Liver (tissue), 8 donors: ENCODE measurements at regions not wholly inside any gene's neighbourhood (a gene's known extent, or its start where the extent isn't known, plus 50 kb on each side); places are given as distances from the start of the nearest gene placed in this dataset.

Source experiments
- DNase-seq: peaks from one replicate; pipeline ENCODE4 v3.0.0-alpha.2; 2017; ENCODE audit warnings: low spot score
- H3K27ac ChIP-seq, 2 donors: one replicate each; pipeline ENCODE4 v1.7.0; 2013; ENCODE audit warnings: inconsistent platforms in 2 of 2, low read length in 2 of 2, control low read depth in 1 of 2, low read depth in 1 of 2, mild to moderate bottlenecking in 1 of 2
- H3K27me3 ChIP-seq, 4 donors: one replicate each; pipeline versions ENCODE4 v1.6.1 to v1.7.0; 2013; ENCODE audit warnings: low read length in 3 of 4, inconsistent platforms in 1 of 4, mild to moderate bottlenecking in 1 of 4, moderate library complexity in 1 of 4; ENCODE audit not compliant: control insufficient read depth in 4 of 4, insufficient read depth in 4 of 4
- H3K36me3 ChIP-seq, 4 donors: one replicate each; pipeline versions ENCODE4 v1.6.1 to v1.7.0; 2013; ENCODE audit warnings: low read length in 3 of 4, mild to moderate bottlenecking in 3 of 4, low read depth in 1 of 4, moderate library complexity in 1 of 4; ENCODE audit not compliant: control insufficient read depth in 4 of 4, insufficient read depth in 3 of 4
- H3K4me1 ChIP-seq, 4 donors: one replicate each; pipeline versions ENCODE4 v1.6.1 to v1.7.0; 2013; ENCODE audit warnings: low read length in 3 of 4, mild to moderate bottlenecking in 3 of 4, moderate library complexity in 1 of 4; ENCODE audit not compliant: control insufficient read depth in 4 of 4, insufficient read depth in 4 of 4
- H3K4me3 ChIP-seq, 3 donors: one replicate each; pipeline versions ENCODE4 v1.6.1 to v1.7.0; 2013; ENCODE audit warnings: low read length in 3 of 3, control low read depth in 1 of 3, low read depth in 1 of 3, mild to moderate bottlenecking in 1 of 3
- H3K9ac ChIP-seq, 2 donors: one replicate each; pipeline ENCODE4 v1.7.0; 2013; ENCODE audit warnings: low read length in 2 of 2, mild to moderate bottlenecking in 2 of 2, moderate library complexity in 2 of 2, control low read depth in 1 of 2, low read depth in 1 of 2
- H3K9me3 ChIP-seq, 4 donors: one replicate each; pipeline versions ENCODE4 v1.6.1 to v1.7.0; 2013; ENCODE audit warnings: low read length in 3 of 4; ENCODE audit not compliant: control insufficient read depth in 4 of 4
- EGR1 ChIP-seq, 2 donors: IDR thresholded peaks; 2 replicates each; pipeline ENCODE4 v1.6.1; 2016 to 2018; ENCODE audit warnings: antibody characterized with exemption in 2 of 2, low read depth in 2 of 2
- FOXA1 ChIP-seq: IDR thresholded peaks from 2 replicates; pipeline ENCODE4 v1.6.1; 2016; ENCODE audit warnings: antibody characterized with exemption
- FOXA2 ChIP-seq: IDR thresholded peaks from 2 replicates; pipeline ENCODE4 v1.6.1; 2016; ENCODE audit warnings: antibody characterized with exemption
- GABPA ChIP-seq, 2 donors: IDR thresholded peaks in 1 of 2; conservative IDR thresholded peaks in 1 of 2; 2 replicates each; pipeline ENCODE4 v1.6.1; 2016; ENCODE audit warnings: antibody characterized with exemption in 2 of 2, mild to moderate bottlenecking in 1 of 2, moderate library complexity in 1 of 2
- HNF4A ChIP-seq, 2 donors: conservative IDR thresholded peaks; 2 replicates each; pipeline ENCODE4 v1.6.1; 2016; ENCODE audit warnings: antibody characterized with exemption in 2 of 2, mild to moderate bottlenecking in 2 of 2
- JUND ChIP-seq, 2 donors: IDR thresholded peaks; 2 replicates each; pipeline ENCODE4 v1.6.1; 2016; ENCODE audit warnings: antibody characterized with exemption in 2 of 2
- RAD21 ChIP-seq, 2 donors: IDR thresholded peaks; 2 replicates each; pipeline ENCODE4 v1.6.1; 2016; ENCODE audit warnings: antibody characterized with exemption in 2 of 2, mild to moderate bottlenecking in 2 of 2
- RXRA ChIP-seq, 2 donors: IDR thresholded peaks; 2 replicates each; pipeline ENCODE4 v1.6.1; 2017 to 2018; ENCODE audit warnings: antibody characterized with exemption in 2 of 2, mild to moderate bottlenecking in 1 of 2
- TAF1 ChIP-seq: conservative IDR thresholded peaks from 2 replicates; pipeline ENCODE4 v1.6.1; 2016; ENCODE audit warnings: antibody characterized with exemption, mild to moderate bottlenecking
- YY1 ChIP-seq: IDR thresholded peaks from 2 replicates; pipeline ENCODE4 v1.6.1; 2016; ENCODE audit warnings: antibody characterized with exemption, mild to moderate bottlenecking
- WGBS: extraction: QIAGEN DNeasy Blood & Tissue Kit; methylation state at CpG from one replicate; pipeline ENCODE4 v1.1.7; 2013; 5-methylcytosine and 5-hydroxymethylcytosine counted together
- TF ChIP-seq, protein P1 (sequence below): fragments of 150-350 bp; IDR thresholded peaks from 2 replicates; pipeline ENCODE4 v1.5.1; 2017; ENCODE audit warnings: improper control_type of control experiment, low read depth, low read length; ENCODE audit not compliant: missing input control
- TF ChIP-seq, protein P2 (sequence below): IDR thresholded peaks from 2 replicates; pipeline ENCODE4 v1.6.1; 2016; ENCODE audit warnings: antibody characterized with exemption, mild to moderate bottlenecking
- TF ChIP-seq, protein P3 (sequence below): IDR thresholded peaks from 2 replicates; pipeline ENCODE4 v1.6.1; 2016; ENCODE audit warnings: antibody characterized with exemption
- TF ChIP-seq, protein P4 (sequence below): IDR thresholded peaks from 2 replicates; pipeline ENCODE4 v1.6.1; 2016; ENCODE audit warnings: antibody characterized with exemption
- donor health status: healthy.
- donor health status: healthy.
- donor health status: healthy.
- donor health status: healthy.
- donor health status: healthy.

DNA sequence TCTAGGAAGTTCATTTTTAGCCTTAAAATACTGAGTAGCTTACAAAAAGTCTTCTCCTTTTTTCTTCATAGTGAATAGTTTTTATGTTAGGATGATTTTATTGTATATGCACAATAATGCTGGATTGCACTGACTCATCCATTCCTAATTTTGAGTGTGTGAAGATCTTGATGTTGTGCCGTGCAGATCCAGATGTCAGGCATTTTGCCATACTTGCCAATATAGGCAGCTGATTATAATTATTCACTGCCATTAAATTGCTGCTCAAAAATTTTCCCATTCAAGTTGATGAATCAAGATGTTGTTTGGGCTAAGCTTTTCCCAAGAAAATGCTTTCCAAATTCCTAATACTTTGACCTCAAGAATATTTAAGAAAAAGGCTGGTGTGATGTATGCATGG is 218.3 kb downstream of the AHR start:
- Histone ChIP-seq H3K9me3 (no peaks in the 10 kb centered on the region), H3K4me3 (no peak overlapping the region), H3K27me3 (no peaks in the 10 kb centered on the region), H3K9ac (no peak overlapping the region), H3K27ac (no peak overlapping the region), H3K36me3 (no peaks in the 10 kb centered on the region), H3K4me1 (peaks cover 0 to 5% (median under 1%) of the 10 kb centered on the region in 4 donors)
- 89% methylated on average over 1 of the region's 1 CpG for WGBS
- TF ChIP-seq, protein P1, sequence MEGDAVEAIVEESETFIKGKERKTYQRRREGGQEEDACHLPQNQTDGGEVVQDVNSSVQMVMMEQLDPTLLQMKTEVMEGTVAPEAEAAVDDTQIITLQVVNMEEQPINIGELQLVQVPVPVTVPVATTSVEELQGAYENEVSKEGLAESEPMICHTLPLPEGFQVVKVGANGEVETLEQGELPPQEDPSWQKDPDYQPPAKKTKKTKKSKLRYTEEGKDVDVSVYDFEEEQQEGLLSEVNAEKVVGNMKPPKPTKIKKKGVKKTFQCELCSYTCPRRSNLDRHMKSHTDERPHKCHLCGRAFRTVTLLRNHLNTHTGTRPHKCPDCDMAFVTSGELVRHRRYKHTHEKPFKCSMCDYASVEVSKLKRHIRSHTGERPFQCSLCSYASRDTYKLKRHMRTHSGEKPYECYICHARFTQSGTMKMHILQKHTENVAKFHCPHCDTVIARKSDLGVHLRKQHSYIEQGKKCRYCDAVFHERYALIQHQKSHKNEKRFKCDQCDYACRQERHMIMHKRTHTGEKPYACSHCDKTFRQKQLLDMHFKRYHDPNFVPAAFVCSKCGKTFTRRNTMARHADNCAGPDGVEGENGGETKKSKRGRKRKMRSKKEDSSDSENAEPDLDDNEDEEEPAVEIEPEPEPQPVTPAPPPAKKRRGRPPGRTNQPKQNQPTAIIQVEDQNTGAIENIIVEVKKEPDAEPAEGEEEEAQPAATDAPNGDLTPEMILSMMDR, result no peak
- TF ChIP-seq RAD21 (IDR thresholded peaks at IDR 0.05), result no peak
- no peak for TF ChIP-seq TAF1
- no peak for TF ChIP-seq RXRA (IDR thresholded peaks at IDR 0.05)
- TF ChIP-seq GABPA (IDR thresholded peaks at IDR 0.05 in 1 of 2, conservative IDR thresholded peaks at IDR 0.05 in 1 of 2), result no peak
- TF ChIP-seq HNF4A (conservative IDR thresholded peaks at IDR 0.05), result no peak
- no peak for TF ChIP-seq FOXA2
- TF ChIP-seq, protein P2, sequence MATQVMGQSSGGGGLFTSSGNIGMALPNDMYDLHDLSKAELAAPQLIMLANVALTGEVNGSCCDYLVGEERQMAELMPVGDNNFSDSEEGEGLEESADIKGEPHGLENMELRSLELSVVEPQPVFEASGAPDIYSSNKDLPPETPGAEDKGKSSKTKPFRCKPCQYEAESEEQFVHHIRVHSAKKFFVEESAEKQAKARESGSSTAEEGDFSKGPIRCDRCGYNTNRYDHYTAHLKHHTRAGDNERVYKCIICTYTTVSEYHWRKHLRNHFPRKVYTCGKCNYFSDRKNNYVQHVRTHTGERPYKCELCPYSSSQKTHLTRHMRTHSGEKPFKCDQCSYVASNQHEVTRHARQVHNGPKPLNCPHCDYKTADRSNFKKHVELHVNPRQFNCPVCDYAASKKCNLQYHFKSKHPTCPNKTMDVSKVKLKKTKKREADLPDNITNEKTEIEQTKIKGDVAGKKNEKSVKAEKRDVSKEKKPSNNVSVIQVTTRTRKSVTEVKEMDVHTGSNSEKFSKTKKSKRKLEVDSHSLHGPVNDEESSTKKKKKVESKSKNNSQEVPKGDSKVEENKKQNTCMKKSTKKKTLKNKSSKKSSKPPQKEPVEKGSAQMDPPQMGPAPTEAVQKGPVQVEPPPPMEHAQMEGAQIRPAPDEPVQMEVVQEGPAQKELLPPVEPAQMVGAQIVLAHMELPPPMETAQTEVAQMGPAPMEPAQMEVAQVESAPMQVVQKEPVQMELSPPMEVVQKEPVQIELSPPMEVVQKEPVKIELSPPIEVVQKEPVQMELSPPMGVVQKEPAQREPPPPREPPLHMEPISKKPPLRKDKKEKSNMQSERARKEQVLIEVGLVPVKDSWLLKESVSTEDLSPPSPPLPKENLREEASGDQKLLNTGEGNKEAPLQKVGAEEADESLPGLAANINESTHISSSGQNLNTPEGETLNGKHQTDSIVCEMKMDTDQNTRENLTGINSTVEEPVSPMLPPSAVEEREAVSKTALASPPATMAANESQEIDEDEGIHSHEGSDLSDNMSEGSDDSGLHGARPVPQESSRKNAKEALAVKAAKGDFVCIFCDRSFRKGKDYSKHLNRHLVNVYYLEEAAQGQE, result no peak
- TF ChIP-seq FOXA1, result no peak
- TF ChIP-seq JUND (IDR thresholded peaks at IDR 0.05), result no peak
- TF ChIP-seq EGR1 (IDR thresholded peaks at IDR 0.05; ENCODE audit: low read depth in 2 of 2), result no peak
- TF ChIP-seq, protein P3, sequence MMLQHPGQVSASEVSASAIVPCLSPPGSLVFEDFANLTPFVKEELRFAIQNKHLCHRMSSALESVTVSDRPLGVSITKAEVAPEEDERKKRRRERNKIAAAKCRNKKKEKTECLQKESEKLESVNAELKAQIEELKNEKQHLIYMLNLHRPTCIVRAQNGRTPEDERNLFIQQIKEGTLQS, result no peak
- no peak for DNase-seq

DNA sequence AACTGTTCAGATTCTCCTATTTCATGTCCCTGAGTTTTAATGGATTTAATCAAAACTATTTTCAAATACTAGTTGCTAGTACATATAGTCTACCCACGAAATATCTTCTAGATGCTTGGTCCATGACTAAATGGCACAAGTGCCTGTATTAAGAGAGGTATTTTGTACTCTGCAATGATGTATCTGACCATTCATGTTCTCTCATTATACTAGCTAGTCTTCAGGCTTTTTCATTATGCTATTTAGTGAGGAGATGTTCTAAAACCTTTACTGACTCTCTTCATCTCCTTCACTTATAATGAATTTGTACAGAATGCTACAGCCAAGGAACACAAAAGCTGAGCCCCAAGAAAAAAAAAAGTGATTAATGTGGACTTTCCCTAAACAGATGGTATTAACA is 222.5 kb downstream of the AHR start:
- no peak overlapping the region for H3K27ac ChIP-seq
- H3K9me3 ChIP-seq, result no peaks in the 10 kb centered on the region
- TF ChIP-seq FOXA1 (no peak), RXRA (IDR thresholded peaks at IDR 0.05) (no peak), EGR1 (IDR thresholded peaks at IDR 0.05; ENCODE audit: low read depth in 2 of 2) (no peak), YY1 (no peak)
- TF ChIP-seq, protein P4, sequence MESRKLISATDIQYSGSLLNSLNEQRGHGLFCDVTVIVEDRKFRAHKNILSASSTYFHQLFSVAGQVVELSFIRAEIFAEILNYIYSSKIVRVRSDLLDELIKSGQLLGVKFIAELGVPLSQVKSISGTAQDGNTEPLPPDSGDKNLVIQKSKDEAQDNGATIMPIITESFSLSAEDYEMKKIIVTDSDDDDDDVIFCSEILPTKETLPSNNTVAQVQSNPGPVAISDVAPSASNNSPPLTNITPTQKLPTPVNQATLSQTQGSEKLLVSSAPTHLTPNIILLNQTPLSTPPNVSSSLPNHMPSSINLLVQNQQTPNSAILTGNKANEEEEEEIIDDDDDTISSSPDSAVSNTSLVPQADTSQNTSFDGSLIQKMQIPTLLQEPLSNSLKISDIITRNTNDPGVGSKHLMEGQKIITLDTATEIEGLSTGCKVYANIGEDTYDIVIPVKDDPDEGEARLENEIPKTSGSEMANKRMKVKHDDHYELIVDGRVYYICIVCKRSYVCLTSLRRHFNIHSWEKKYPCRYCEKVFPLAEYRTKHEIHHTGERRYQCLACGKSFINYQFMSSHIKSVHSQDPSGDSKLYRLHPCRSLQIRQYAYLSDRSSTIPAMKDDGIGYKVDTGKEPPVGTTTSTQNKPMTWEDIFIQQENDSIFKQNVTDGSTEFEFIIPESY, result no peak
- TF ChIP-seq, protein P1, result no peak
- TF ChIP-seq, protein P3, result no peak

More for the DNA sequence above, 222.5 kb downstream of the AHR start:
- Histone ChIP-seq H3K9ac (no peak overlapping the region), H3K4me1 (peaks cover 0 to 15% (median 13%) of the 10 kb centered on the region in 4 donors), H3K27me3 (no peaks in the 10 kb centered on the region), H3K36me3 (no peaks in the 10 kb centered on the region), H3K4me3 (no peak overlapping the region)
- WGBS, result 95% methylated on average over 1 of the region's 1 CpG
- no peak for DNase-seq
